Stimulated activated CD8-positive, alpha-beta memory T cell treated with anti-CD3 and anti-CD28 coated beads, Interleukin-12 subunit alpha, Interleukin-12 subunit beta, amount 100 ng/mL, for 1 hour (primary cell): ENCODE measurements at regions not wholly inside any gene's neighbourhood (a gene's known extent, or its start where the extent isn't known, plus 50 kb on each side); places are given as distances from the start of the nearest gene placed in this dataset.
"Not testable (repeated sequence)": the region's sequence is repeated elsewhere in the genome, so short reads cannot be mapped to it uniquely, and the experiment has no call there.

Experiments
- DNase-seq: peaks from one replicate; pipeline ENCODE4 v3.0.0-alpha.2; 2020; ENCODE audit warnings: low read depth

DNA sequence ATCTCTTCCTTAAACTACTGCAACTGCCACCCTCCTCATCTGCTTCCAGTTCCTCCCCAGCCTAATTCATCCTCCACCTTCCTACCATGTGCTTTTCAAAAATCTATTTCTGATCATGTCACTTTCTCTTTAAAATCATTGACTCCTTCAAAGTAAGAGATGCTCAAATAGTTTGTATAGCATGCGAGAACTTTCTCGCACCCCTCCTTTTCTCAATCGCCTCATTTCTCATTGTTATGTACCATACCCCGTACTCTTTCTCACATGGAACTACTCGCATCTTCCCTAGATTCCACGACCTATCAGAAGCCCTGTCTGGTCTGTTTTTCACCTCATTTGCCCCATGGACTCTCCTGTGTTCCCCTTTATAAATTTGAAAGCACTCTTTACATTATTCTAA lies 238.2 kb downstream of the NRIP1 start:
- no peak for DNase-seq

DNA sequence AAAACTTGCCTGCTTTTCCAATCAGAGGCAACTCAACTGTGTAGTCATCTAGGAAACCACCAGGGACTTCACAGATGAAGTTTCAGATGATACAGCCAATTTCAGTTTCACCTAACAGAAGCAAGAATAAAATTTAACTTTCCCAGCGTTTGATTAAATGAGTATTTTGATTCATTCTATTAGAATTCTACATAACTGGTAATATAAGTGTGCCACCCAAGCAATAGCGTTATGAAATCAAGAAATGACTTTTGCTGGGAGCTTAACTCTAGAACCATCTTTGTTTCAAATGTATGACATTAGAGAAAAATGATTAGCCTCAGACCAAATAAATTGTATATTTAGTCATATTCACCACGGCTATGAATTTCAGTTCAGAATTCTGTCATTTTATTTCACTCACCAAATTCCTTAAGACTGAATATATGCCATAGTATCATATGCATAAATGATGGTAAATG lies 239.3 kb downstream of the NRIP1 start:
- DNase-seq = no peak

DNA sequence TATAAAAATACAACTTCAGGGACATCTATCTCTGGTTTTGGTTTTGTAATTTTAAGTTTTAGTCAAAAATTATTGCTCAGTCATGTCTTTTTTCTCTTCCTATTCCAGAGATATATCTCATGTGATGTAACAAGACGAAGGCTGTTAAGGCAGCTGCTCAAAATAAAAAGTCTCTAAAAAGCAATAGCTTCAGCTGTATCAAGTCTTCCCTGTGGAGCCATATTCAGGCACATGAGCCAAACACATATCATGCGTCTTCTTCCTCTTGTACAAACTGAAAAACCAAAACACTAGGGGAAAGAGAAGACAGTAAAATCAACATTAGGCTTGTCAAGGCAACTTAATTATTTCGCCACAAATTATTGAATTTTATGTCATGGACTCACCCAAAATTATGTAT lies 240.7 kb downstream of the NRIP1 start:
- no peak for DNase-seq

DNA sequence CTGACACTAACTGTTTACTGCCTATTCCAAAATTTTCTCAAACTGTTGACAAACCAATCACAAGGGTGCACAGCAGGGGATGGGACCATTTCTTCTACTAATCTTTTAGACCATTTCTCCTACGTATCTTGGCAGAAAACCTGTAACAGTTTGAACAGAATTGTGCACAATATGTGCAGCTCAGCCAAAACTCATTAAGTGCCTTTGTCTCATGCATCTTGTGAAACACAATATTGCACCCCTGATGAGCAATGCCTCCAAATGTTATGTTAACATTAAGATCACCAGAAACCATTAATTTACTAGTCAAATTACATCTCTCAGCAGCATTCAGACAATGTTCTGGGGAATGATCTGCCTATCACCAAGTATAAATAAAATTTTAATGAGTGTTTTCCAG lies 247.5 kb downstream of the NRIP1 start:
- no peak for DNase-seq

DNA sequence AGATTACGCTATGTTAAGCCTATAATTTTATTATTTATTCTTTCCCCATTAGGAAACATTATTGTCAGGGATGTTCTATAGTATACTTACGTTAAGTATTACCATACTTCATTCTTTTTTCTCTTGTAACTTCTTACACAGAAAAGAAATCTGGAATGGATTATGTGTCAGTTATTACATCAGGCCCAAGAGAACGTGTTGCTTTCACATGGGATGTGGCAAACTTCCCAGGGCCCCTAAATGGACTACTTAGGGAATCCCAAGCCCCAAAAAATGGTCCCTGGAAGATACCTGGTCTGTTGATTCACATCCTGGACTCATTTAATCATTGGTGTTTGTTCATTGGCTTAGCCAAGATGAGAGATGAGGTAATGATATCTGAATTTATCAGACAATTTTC lies 249.8 kb downstream of the NRIP1 start:
- DNase-seq = no peak

DNA sequence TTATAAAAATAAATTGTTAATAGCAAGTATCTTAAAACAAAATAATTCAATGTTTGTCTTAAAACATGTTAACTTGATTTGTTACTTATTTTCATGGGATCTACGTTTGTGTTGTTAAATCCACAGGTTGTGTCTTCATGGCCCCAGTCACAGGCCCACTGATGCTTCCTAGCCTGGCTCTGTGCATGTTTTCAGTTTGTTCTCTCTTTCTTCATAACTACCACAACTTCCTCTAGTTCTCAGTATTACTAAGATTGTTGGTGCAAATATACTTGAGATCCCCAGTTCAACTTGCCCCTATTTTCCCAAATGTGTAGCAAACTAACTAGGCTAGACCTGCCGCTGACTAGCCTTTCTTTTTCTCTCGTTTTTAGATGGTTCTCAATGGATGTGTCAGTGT lies 250.5 kb downstream of the NRIP1 start:
- DNase-seq = no peak

DNA sequence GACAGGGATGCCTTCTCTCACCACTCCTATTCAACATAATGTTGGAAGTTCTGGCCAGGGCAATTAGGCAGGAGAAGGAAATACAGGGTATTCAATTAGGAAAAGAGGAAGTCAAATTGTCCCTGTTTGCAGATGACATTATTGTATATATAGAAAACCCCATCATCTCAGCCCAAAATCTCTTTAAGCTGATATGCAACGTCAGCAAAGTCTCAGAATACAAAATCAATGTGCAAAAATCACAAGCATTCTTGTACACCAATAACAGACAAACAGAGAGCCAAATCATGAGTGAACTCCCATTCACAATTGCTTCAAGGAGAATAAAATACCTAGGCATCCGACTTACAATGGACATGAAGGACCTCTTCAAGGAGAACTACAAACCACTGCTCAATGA lies 258.1 kb upstream of the SAMSN1 start:
- not testable (repeated sequence) for DNase-seq

DNA sequence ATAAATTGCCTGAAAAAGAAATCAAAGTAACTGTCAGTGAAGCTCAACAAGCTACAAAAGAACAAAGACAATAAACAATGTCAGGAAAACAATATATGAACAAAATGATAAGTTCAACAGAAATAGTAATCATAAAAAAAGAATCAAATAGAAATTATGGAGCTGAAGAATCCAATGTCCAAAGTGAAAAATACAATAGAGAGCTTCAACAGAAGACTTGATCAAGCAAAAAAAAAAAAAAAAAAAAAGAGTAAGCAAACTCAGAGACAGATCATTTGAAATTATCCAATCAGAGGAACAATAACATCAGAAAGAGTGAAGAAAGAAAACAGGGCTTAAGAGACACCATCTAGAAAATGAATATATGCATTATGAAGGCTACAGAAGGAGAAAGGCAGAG lies 251.4 kb upstream of the SAMSN1 start:
- DNase-seq = no peak

DNA sequence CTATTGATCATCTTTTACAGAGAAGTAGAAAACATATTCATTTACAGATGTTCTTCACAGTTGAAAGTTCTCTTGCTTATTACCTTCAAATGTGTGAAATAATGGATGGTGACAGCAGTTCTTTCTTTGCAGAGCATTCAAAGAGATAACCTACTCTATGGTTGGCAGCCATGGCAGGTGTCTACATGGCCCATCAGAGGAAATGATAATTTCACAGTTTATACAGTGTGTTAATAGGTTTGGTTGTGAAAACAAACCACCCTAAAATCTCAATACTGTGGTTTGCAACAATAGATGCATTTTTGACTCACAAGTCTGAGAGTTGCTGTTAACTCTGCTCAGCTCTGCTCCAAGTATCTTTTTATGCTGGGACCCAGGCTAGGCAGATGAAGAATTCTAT lies 241.2 kb upstream of the SAMSN1 start:
- DNase-seq = no peak

DNA sequence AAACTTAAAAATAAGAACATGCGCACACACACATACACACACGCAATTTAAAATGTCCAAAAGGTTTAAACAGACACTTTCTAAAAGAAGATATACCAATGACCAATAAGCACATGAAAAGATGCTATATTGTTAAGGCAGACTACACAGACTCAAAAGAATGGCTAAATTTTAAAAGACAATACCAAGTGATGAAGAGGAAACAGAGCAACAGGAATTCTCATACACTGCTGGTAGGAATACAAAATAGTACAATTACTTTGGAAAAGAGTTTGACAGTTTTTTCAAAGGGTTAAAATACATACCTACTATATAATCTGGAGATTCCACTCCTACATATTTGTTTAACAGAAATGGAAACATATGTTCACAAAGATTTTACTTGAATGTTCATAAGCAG lies 239.6 kb upstream of the SAMSN1 start:
- DNase-seq = no peak

DNA sequence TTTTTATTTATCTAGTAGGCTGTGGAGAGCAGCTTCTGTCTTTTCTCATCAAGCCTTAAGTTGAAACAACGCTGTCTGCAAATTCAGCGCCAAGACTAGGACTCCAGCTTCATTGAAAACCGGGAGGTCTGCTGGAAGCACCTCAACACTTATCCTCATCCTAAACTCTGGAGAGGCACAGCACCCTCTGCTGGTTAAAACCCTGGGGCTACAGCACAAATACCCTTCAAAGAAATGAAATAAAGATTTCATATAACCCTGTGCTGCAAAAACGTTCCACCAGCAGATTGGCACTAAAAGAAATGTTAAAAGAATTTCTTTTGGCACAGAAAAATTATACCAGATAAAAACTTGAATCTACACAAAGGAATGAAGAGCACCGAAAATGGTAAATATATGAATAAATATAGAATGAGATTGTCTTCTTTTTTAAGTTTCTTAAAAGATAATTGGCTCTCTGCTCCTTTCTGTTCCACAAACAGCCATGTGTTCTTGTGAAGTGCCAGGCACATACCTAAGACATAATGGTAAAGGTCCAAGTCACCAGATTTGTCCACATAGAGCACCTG lies 227.7 kb upstream of the SAMSN1 start:
- peak; percentile 40 for DNase-seq

DNA sequence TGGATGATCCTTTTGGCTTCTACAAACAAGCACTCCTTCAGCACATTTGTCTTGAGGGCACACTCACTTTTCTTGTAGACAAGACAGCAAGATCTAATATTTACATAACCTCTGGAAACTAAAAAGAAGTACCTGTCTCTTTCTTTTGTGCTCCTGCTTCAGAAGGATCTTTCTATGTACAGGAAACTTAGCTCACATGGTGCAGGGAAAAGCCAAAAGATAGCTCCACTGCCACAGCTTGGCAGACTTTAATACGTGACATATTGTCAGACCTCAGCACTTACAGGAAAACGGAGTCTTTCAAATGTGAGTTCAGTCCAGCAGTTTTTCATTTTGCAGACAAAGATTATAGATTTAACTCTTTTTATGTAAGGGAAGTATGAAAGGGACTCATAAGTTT lies 225.5 kb upstream of the SAMSN1 start:
- no peak for DNase-seq

DNA sequence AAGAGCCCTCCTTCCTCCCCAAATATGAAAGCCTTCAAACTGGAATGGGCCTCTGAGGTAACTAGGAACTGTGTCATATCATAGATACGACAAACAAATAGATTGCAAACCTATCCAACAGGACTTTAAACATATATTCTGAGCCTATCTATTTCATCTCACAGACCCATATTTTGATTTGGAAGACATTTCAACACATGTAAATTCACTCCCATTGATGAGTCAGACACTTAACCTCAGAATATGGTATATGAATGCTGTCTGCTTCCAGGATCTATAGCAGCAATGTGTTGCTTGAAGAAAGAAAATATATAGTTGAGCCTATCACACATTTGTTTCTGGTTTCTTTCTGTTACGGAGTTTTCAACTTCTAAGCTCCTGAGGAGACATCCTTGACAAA lies 221.9 kb upstream of the SAMSN1 start:
- DNase-seq = no peak

DNA sequence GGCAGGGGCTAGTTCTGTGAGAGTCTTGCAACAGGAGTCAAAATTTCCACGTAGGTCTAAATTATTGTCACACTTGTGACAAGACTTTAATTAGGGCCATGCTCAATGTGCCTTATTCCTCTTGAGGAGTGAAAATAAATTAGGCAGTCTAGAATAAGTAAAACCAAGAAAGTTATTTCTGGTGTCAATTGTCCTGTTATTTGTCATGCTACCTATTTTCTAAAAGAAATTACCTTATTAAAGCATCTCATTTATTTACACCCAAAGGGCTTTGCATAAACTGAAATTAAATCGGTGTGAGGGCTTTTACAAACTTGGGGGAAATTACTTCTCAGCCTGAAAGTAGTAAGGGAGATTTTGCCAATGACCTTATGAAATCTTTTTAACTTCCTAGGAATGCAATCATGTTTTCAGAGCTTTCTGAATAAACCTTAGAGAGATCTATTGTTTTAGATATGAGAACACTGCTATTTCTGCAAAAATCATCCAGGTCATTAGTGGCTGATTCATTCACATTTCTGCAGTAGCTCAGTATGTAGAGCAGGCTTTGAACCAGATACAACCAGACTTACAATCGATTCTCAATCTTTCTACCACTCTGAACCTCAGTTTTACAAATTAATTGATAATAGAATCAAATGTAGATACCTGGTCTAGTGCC lies 221.2 kb upstream of the SAMSN1 start:
- no peak for DNase-seq

DNA sequence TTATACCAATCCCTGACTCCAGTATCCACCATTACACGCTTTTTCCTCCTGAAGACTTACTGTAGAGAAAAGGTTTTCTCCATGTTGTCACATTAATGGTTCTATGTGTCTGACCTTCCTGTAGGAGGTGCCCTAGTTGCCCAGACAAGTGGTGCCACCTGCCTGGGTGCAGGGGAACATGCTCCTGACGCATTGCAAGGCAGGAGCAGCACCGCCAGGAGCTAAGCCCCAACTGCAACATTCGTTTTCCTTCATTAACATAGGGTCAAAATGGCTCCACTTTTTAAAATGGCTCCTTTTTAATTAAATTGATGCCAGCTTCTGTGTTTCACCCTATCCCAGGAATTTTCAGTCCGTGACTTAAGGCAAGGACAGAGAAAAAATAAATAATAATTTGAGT lies 220.1 kb upstream of the SAMSN1 start:
- DNase-seq = no peak

DNA sequence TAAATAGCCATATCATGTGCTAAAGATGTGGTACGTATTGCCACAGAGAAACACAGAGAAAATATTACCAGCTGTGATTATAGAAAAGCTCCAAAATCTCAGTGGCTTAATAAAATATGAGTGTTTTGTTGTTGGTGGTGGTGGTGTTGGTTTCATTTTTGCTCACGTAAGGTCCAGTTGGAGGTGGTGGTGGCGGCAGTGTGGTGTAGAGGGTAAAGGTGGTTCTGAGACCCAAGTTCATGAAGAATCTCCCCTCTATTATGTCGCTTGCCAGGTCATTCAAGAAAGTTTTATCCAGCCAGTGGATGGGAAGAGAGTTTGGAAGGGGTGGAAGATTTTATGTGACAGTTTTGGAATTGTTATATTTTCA lies 217.6 kb upstream of the SAMSN1 start:
- no peak for DNase-seq

DNA sequence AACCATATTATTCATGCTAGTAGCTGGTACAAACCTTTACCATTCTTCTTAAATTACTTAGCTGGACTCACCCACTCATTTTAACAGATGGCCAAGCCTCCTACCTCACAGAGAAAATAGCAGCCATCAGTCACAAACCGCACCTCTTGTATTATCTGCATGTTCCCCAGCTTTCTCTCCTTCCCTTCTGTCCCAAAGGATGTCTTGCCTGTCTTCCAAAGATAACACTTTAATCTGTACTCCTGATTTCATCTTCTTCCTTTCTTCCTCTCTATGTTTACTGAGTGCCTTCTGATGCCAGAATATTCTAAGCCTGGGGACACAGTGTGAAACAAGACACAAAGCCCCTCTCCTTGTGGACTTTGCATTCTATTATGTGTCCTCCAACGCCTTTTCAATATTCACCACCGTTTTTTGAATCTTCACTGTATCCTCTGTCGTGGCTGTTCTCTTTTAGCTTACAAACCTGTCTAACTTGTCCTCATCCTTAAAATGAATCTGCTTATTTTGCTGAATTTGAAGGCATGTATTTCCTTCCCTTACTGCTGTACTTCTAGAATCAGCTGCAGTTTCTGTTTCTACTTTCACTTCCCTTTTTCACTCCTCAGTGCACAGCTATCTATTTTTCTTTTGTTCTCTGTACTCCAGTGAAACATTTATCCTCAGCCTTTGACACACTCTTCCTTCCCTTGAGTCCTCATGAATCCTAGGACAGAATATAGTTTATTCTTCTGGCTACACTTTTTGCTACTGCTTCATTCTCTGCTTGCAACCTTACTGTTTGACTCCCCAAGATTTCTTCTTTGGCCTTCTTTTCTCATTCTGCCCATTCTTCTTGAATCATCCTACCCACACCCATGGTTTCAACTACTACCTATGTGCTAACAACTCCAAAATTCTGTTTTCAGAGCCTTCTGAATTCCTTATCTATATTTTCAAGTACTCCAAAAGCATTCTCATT lies 216.9 kb upstream of the SAMSN1 start:
- no peak for DNase-seq

DNA sequence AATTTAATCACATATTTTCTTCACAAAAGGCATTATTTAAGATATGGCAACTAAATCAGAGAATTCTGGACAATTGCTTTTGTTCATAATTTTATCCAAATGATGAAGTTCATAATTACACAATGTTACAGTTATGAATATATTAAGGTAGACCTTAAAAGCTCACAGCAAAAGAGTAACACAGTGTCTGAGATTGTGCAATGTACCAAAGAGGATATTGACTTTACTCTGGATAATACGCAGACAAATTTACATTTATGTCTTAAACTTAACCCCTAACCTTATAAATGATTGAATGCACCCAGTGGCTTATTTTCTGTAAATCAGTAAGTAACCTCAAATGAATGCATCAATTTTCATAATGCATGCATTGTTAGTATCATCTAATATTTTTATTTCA lies 216.2 kb upstream of the SAMSN1 start:
- no peak for DNase-seq

DNA sequence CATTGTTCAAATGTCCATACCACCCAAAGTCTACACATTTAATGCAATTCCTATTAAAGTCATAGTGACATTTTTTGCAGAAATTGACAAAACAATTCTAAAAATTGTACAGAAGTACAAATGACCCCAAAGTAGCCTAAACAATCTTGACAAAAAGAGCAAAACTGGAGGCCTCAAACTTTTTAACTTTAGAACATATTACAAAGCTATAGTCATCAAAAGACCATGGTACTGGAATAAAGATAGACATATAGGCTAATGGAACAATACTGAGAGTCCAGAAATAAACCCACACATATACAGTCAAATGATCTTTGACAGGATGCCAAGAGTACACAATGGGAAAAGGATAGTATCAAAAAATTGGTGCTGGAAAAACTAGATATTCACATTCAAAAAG lies 213.2 kb upstream of the SAMSN1 start:
- no peak for DNase-seq

DNA sequence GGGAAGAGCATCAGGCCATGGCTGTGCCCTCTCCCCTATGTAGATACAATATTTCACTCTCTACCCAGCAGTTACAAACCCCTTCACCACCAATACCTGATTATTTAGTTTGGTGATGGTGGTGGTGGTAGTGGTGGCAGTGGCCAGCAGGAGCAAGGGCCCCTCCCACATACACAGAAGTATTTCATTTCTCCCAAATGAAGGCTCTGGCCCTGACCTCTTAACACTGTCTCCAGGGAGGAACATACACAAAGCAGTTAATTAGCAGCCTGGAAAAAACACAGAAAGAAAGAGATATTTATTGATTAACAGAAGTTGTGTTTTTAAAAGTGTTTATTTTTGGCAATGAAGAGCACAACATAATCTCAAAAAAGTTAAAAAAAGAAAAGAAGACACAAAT lies 212.7 kb upstream of the SAMSN1 start:
- DNase-seq = no peak

DNA sequence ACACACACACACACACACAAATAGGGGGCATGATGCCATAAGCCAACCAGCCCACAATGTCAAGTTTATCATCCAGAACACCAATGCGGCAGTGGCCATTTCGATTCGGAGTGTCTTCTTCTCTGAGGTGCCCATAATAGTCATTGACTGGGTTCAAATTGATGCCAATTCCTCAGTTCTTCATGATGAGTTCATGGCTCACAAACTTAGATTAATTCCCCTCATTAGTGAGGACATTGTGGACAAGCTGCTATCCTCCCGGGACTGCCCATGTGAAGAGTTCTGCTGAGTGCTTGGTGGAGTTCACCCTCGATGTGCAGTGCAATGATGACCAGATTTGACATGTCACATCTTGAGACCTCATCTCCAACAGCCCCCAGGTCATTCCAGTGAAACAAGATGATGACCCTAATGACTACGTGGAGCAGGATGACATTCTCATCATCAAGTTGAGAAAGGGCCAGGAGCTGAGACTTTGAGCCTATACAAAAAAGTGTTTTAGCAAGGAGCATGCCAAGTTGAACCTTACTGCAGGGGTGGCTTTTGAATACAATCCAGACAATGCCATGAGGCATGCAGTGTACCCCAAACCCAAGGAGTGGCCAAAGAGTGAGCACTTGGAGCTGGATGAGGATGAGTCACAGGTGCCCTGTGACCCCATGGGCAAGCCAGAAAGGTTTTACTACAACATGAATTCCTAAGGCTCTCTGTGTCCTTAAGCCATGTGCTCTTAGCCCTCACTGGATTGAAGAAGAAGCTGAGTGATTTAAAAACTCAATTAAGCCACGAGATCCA lies 211.6 kb upstream of the SAMSN1 start:
- DNase-seq = no peak

DNA sequence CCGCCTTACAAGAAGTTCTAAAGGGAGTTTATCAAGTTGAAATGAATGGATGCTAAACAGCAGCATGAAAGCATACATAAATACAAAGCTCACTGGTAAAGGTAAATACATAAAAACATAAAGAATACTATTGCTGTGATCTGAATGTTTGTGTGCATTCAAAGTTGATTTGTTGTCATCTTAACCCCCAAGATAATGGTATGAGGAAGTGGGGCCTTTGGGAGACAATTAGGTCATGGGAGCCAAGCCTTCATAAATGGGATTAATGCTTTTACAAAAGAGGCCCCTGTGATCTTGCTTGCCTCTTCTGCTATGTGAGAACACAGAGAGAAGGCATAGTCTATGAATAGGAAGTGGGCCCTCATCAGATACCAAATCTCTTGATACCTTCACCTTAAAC lies 209.0 kb upstream of the SAMSN1 start:
- no peak for DNase-seq
